GM23338 (cell line): ENCODE measurements at regions not wholly inside any gene's neighbourhood (a gene's known extent, or its start where the extent isn't known, plus 50 kb on each side); places are given as distances from the start of the nearest gene placed in this dataset.

Source experiments
- ATAC-seq: fragments of 200-7000 bp; cut with Tn5 transposase; 3 replicates; pipeline ENCODE4 v1.9.1; 2020
- DNase-seq: peaks from one replicate; pipeline ENCODE4 v3.0.0-alpha.2; 2015; ENCODE audit warnings: low spot score
- H2AFZ ChIP-seq: fragments of 200-600 bp; sonication (generic); 2 replicates; pipeline ENCODE4 v1.8.0; 2016; ENCODE audit warnings: antibody characterized with exemption, mild to moderate bottlenecking, moderate library complexity
- H3F3A ChIP-seq: fragments of 200-600 bp; sonication (generic); replicated peaks from 2 replicates; pipeline ENCODE4 v1.8.0; 2017; ENCODE audit warnings: antibody characterized with exemption, mixed run types, low read depth
- H3K27ac ChIP-seq: fragments of 200-600 bp; sonication (generic); 2 replicates; pipeline ENCODE4 v1.6.1; 2016; ENCODE audit warnings: low read depth
- H3K27me3 ChIP-seq: fragments of 200-600 bp; sonication (generic); 2 replicates; pipeline ENCODE4 v1.8.0; 2016; ENCODE audit warnings: mild to moderate bottlenecking, mixed run types, moderate library complexity; ENCODE audit not compliant: insufficient read depth
- H3K36me3 ChIP-seq: fragments of 200-600 bp; sonication (generic); 2 replicates; pipeline ENCODE4 v1.8.0; 2016; ENCODE audit warnings: mild to moderate bottlenecking; ENCODE audit not compliant: insufficient read depth
- H3K4me1 ChIP-seq: fragments of 200-600 bp; sonication (generic); 2 replicates; pipeline ENCODE4 v1.8.0; 2016; ENCODE audit warnings: mild to moderate bottlenecking, moderate library complexity; ENCODE audit not compliant: insufficient read depth
- H3K4me2 ChIP-seq: fragments of 200-600 bp; sonication (generic); 2 replicates; pipeline ENCODE4 v1.7.1; 2017; ENCODE audit warnings: mixed run types
- H3K4me3 ChIP-seq: fragments of 200-600 bp; sonication (generic); 2 replicates; pipeline ENCODE4 v1.6.1; 2016; ENCODE audit warnings: mixed run types
- H3K79me2 ChIP-seq: fragments of 200-600 bp; sonication (generic); replicated peaks from 2 replicates; pipeline ENCODE4 v1.8.0; 2017; ENCODE audit warnings: mild to moderate bottlenecking; ENCODE audit not compliant: insufficient read depth
- H3K9me2 ChIP-seq: fragments of 200-600 bp; sonication (generic); 2 replicates; pipeline ENCODE4 v1.8.0; 2017; ENCODE audit not compliant: insufficient read depth
- H4K20me1 ChIP-seq: fragments of 200-600 bp; sonication (generic); replicated peaks from 2 replicates; pipeline ENCODE4 v1.8.0; 2017; ENCODE audit warnings: mild to moderate bottlenecking; ENCODE audit not compliant: insufficient read depth
- H3K27ac Mint-ChIP-seq: 2 replicates; pipeline ENCODE4 v1.8.0; 2020; ENCODE audit warnings: inconsistent platforms, mild to moderate bottlenecking, moderate library complexity, mixed read lengths
- H3K27me3 Mint-ChIP-seq: 3 replicates; pipeline ENCODE4 v1.8.0; 2022; ENCODE audit warnings: low read depth, mild to moderate bottlenecking, moderate library complexity, mixed read lengths, inconsistent platforms; ENCODE audit not compliant: insufficient read depth, poor library complexity
- H3K36me3 Mint-ChIP-seq: 3 replicates; pipeline ENCODE4 v1.8.0; 2021; ENCODE audit warnings: low read depth, mild to moderate bottlenecking, inconsistent platforms, moderate library complexity, mixed read lengths
- H3K4me1 Mint-ChIP-seq: 3 replicates; pipeline ENCODE4 v1.8.0; 2020; ENCODE audit warnings: mild to moderate bottlenecking, inconsistent platforms, mixed read lengths
- H3K4me3 Mint-ChIP-seq: 3 replicates; pipeline ENCODE4 v1.8.0; 2021; ENCODE audit warnings: moderate library complexity, mild to moderate bottlenecking, inconsistent platforms, mixed read lengths
- H3K9me3 Mint-ChIP-seq: 3 replicates; pipeline ENCODE4 v1.8.0; 2020; ENCODE audit warnings: moderate library complexity, mild to moderate bottlenecking, inconsistent platforms, mixed read lengths
- ETS1 ChIP-seq: IDR thresholded peaks from 2 replicates; pipeline ENCODE4 v1.6.1; 2016; ENCODE audit warnings: antibody characterized with exemption
- EZH2 ChIP-seq: fragments of 200-600 bp; sonication (generic); IDR thresholded peaks from one replicate; pipeline ENCODE4 v1.8.0; 2017; ENCODE audit warnings: antibody characterized with exemption, mild to moderate bottlenecking, low read depth; ENCODE audit not compliant: unreplicated experiment
- EZH2phosphoT487 ChIP-seq: fragments of 200-600 bp; sonication (generic); IDR thresholded peaks from one replicate; pipeline ENCODE4 v1.8.1; 2018; ENCODE audit warnings: antibody characterized with exemption; ENCODE audit not compliant: unreplicated experiment
- JUNB ChIP-seq: IDR thresholded peaks from one replicate; pipeline ENCODE4 v1.6.1; 2016; ENCODE audit warnings: antibody characterized with exemption; ENCODE audit not compliant: unreplicated experiment
- NANOG ChIP-seq: IDR thresholded peaks from 2 replicates; pipeline ENCODE4 v1.6.1; 2016; ENCODE audit warnings: antibody characterized with exemption, borderline replicate concordance
- TF ChIP-seq, protein P1 (sequence below): fragments of 250-450 bp; sonication (Bioruptor Pico); IDR thresholded peaks from 2 replicates; pipeline ENCODE4 v1.5.0; 2020; ENCODE audit warnings: mild to moderate bottlenecking, moderate library complexity
- TF ChIP-seq, protein P2 (sequence below): IDR thresholded peaks from one replicate; pipeline ENCODE4 v1.6.1; 2018; ENCODE audit warnings: antibody characterized with exemption; ENCODE audit not compliant: unreplicated experiment

DNA sequence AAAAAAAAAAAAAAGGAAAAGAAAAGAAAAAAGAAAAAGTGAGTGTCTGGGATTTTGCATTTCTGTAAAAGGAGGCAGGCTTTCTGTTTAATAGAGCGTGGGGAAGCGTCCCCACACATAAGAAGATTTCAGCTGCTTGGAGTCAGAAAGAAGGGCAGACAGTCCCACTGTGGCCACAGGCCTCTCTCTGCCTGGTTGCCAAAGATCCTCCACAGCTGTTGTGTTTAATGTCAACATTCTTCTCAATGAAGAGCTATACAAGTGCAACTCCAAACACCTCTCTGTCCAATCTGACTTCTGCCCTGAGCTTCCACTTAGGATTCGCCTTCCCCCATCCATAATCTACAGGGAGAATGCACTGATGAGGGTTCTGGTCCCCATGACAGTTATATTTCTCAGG, 64.3 kb upstream of the MLN start (continued):
- TF ChIP-seq, protein P1, sequence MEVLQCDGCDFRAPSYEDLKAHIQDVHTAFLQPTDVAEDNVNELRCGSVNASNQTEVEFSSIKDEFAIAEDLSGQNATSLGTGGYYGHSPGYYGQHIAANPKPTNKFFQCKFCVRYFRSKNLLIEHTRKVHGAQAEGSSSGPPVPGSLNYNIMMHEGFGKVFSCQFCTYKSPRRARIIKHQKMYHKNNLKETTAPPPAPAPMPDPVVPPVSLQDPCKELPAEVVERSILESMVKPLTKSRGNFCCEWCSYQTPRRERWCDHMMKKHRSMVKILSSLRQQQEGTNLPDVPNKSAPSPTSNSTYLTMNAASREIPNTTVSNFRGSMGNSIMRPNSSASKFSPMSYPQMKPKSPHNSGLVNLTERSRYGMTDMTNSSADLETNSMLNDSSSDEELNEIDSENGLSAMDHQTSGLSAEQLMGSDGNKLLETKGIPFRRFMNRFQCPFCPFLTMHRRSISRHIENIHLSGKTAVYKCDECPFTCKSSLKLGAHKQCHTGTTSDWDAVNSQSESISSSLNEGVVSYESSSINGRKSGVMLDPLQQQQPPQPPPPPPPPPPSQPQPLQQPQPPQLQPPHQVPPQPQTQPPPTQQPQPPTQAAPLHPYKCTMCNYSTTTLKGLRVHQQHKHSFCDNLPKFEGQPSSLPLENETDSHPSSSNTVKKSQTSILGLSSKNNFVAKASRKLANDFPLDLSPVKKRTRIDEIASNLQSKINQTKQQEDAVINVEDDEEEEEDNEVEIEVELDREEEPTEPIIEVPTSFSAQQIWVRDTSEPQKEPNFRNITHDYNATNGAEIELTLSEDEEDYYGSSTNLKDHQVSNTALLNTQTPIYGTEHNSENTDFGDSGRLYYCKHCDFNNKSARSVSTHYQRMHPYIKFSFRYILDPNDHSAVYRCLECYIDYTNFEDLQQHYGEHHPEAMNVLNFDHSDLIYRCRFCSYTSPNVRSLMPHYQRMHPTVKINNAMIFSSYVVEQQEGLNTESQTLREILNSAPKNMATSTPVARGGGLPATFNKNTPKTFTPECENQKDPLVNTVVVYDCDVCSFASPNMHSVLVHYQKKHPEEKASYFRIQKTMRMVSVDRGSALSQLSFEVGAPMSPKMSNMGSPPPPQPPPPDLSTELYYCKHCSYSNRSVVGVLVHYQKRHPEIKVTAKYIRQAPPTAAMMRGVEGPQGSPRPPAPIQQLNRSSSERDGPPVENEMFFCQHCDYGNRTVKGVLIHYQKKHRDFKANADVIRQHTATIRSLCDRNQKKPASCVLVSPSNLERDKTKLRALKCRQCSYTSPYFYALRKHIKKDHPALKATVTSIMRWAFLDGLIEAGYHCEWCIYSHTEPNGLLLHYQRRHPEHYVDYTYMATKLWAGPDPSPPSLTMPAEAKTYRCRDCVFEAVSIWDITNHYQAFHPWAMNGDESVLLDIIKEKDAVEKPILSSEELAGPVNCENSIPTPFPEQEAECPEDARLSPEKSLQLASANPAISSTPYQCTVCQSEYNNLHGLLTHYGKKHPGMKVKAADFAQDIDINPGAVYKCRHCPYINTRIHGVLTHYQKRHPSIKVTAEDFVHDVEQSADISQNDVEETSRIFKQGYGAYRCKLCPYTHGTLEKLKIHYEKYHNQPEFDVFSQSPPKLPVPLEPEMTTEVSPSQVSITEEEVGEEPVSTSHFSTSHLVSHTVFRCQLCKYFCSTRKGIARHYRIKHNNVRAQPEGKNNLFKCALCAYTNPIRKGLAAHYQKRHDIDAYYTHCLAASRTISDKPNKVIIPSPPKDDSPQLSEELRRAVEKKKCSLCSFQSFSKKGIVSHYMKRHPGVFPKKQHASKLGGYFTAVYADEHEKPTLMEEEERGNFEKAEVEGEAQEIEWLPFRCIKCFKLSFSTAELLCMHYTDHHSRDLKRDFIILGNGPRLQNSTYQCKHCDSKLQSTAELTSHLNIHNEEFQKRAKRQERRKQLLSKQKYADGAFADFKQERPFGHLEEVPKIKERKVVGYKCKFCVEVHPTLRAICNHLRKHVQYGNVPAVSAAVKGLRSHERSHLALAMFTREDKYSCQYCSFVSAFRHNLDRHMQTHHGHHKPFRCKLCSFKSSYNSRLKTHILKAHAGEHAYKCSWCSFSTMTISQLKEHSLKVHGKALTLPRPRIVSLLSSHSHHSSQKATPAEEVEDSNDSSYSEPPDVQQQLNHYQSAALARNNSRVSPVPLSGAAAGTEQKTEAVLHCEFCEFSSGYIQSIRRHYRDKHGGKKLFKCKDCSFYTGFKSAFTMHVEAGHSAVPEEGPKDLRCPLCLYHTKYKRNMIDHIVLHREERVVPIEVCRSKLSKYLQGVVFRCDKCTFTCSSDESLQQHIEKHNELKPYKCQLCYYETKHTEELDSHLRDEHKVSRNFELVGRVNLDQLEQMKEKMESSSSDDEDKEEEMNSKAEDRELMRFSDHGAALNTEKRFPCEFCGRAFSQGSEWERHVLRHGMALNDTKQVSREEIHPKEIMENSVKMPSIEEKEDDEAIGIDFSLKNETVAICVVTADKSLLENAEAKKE (CRISPR knock-in tag), result no peak
- TF ChIP-seq JUNB (no peak), EZH2phosphoT487 (no peak)
- TF ChIP-seq, protein P2, sequence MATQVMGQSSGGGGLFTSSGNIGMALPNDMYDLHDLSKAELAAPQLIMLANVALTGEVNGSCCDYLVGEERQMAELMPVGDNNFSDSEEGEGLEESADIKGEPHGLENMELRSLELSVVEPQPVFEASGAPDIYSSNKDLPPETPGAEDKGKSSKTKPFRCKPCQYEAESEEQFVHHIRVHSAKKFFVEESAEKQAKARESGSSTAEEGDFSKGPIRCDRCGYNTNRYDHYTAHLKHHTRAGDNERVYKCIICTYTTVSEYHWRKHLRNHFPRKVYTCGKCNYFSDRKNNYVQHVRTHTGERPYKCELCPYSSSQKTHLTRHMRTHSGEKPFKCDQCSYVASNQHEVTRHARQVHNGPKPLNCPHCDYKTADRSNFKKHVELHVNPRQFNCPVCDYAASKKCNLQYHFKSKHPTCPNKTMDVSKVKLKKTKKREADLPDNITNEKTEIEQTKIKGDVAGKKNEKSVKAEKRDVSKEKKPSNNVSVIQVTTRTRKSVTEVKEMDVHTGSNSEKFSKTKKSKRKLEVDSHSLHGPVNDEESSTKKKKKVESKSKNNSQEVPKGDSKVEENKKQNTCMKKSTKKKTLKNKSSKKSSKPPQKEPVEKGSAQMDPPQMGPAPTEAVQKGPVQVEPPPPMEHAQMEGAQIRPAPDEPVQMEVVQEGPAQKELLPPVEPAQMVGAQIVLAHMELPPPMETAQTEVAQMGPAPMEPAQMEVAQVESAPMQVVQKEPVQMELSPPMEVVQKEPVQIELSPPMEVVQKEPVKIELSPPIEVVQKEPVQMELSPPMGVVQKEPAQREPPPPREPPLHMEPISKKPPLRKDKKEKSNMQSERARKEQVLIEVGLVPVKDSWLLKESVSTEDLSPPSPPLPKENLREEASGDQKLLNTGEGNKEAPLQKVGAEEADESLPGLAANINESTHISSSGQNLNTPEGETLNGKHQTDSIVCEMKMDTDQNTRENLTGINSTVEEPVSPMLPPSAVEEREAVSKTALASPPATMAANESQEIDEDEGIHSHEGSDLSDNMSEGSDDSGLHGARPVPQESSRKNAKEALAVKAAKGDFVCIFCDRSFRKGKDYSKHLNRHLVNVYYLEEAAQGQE, result no peak

- Mint-ChIP-seq H3K36me3 (no peaks in the 10 kb centered on the region), H3K4me1 (peaks cover 25% of the 10 kb centered on the region), H3K9me3 (peaks cover 2% of the 10 kb centered on the region; the same call in 1 of the 3 replicates), H3K4me3 (no peak overlapping the region), H3K27ac (no peak overlapping the region), H3K27me3 (peaks cover 6% of the 10 kb centered on the region)
- no peak for DNase-seq
- TF ChIP-seq NANOG (no peak), ETS1 (no peak), EZH2 (no peak)
- Histone ChIP-seq H4K20me1 (no peaks in the 10 kb centered on the region), H3K36me3 (no peaks in the 10 kb centered on the region), H3F3A (no peaks in the 10 kb centered on the region), H3K27me3 (no peaks in the 10 kb centered on the region), H3K4me3 (no peak overlapping the region), H2AFZ (no peak overlapping the region), H3K4me2 (no peak overlapping the region), H3K4me1 (no peaks in the 10 kb centered on the region), H3K27ac (no peak overlapping the region), H3K79me2 (no peaks in the 10 kb centered on the region), H3K9me2 (0 out of 2 replicates have a peak, but pooled peaks cover 4% of the 10 kb centered on the region)
- ATAC-seq, result no peak
Observed at GRCh38 chr6:33865478-33866077, 61.8 kb upstream of the MLN start.
